ENCODE measurements at regions not wholly inside any gene's neighbourhood (a gene's known extent, or its start where the extent isn't known, plus 50 kb on each side); places are given as distances from the start of the nearest gene placed in this dataset.

GRCh38 chr13:79128158-79128557 lies 277.9 kb downstream of the RBM26 start:
- no peaks in the 10 kb centered on the region for H3K9me3 ChIP-seq
- no peaks in the 10 kb centered on the region for H3K4me1 ChIP-seq
- intact Hi-C loops (cut with DNase I), result no loop called here
- no peaks in the 10 kb centered on the region for H3K27me3 ChIP-seq
- no peak overlapping the region for H3K27ac ChIP-seq
- no peak overlapping the region for H3K9ac ChIP-seq (ENCODE audit: low read depth in 2 of 2, low read length in 2 of 2)
- no peaks in the 10 kb centered on the region for H3K36me3 ChIP-seq
- DNase-seq, result no peak
- no peak overlapping the region for H3K4me3 ChIP-seq
- no peak for TF ChIP-seq CTCF (IDR thresholded peaks at IDR 0.05)

GRCh38 chr13:79126706-79127105 lies 279.3 kb downstream of the RBM26 start:
- Histone ChIP-seq H3K4me1 (no peaks in the 10 kb centered on the region), H3K4me3 (no peak overlapping the region), H3K9me3 (no peaks in the 10 kb centered on the region), H3K36me3 (no peaks in the 10 kb centered on the region), H3K27ac (no peak overlapping the region), H3K27me3 (no peaks in the 10 kb centered on the region), H3K9ac (ENCODE audit: low read depth in 2 of 2, low read length in 2 of 2) (no peak overlapping the region)
- intact Hi-C loops (cut with DNase I), result no loop called here
- no peak for TF ChIP-seq CTCF (IDR thresholded peaks at IDR 0.05)
- DNase-seq, result no peak

- Histone ChIP-seq H3K4me3 (no peak overlapping the region), H3K27ac (no peak overlapping the region), H3K27me3 (no peaks in the 10 kb centered on the region), H3K4me1 (no peaks in the 10 kb centered on the region), H3K9me3 (no peaks in the 10 kb centered on the region), H3K9ac (ENCODE audit: low read depth in 2 of 2, low read length in 2 of 2) (no peak overlapping the region), H3K36me3 (no peaks in the 10 kb centered on the region)
- intact Hi-C loops (cut with DNase I), result no loop called here
- no peak for TF ChIP-seq CTCF (IDR thresholded peaks at IDR 0.05)
- no peak for DNase-seq
Observed at GRCh38 chr13:79124183-79124582, 281.9 kb downstream of the RBM26 start.

GRCh38 chr13:79121286-79121685 lies 284.8 kb downstream of the RBM26 start:
- TF ChIP-seq CTCF (IDR thresholded peaks at IDR 0.05), result no peak
- H3K9ac ChIP-seq (ENCODE audit: low read depth in 2 of 2, low read length in 2 of 2), result no peak overlapping the region
- H3K4me1 ChIP-seq, result no peaks in the 10 kb centered on the region
- no peak overlapping the region for H3K4me3 ChIP-seq
- intact Hi-C loops (cut with DNase I), result no loop called here
- no peaks in the 10 kb centered on the region for H3K9me3 ChIP-seq
- H3K36me3 ChIP-seq, result no peaks in the 10 kb centered on the region
- no peak for DNase-seq
- no peaks in the 10 kb centered on the region for H3K27me3 ChIP-seq
- no peak overlapping the region for H3K27ac ChIP-seq

- no peak overlapping the region for H3K27ac ChIP-seq
- H3K27me3 ChIP-seq, result no peaks in the 10 kb centered on the region
- TF ChIP-seq CTCF (IDR thresholded peaks at IDR 0.05), result no peak
- H3K4me1 ChIP-seq, result no peaks in the 10 kb centered on the region
- no peak overlapping the region for H3K4me3 ChIP-seq
- no peak for DNase-seq
- no peak overlapping the region for H3K9ac ChIP-seq (ENCODE audit: low read depth in 2 of 2, low read length in 2 of 2)
- H3K9me3 ChIP-seq, result no peaks in the 10 kb centered on the region
- H3K36me3 ChIP-seq, result no peaks in the 10 kb centered on the region
- intact Hi-C loops (cut with DNase I), result no loop called here
Observed at GRCh38 chr13:79119578-79120107, 286.4 kb downstream of the RBM26 start.

- intact Hi-C loops (cut with DNase I), result no loop called here
- DNase-seq, result no peak
- H3K4me1 ChIP-seq, result no peaks in the 10 kb centered on the region
Observed at GRCh38 chr13:79112016-79112415, 294.0 kb downstream of the RBM26 start.

More at GRCh38 chr13:79112016-79112415, 294.0 kb downstream of the RBM26 start:
- Histone ChIP-seq H3K9ac (ENCODE audit: low read depth in 2 of 2, low read length in 2 of 2) (no peak overlapping the region), H3K4me3 (no peak overlapping the region), H3K36me3 (no peaks in the 10 kb centered on the region), H3K27ac (no peak overlapping the region), H3K9me3 (no peaks in the 10 kb centered on the region), H3K27me3 (no peaks in the 10 kb centered on the region)
- no peak for TF ChIP-seq CTCF (IDR thresholded peaks at IDR 0.05)
